ENCODE measurements at regions not wholly inside any gene's neighbourhood (a gene's known extent, or its start where the extent isn't known, plus 50 kb on each side); places are given as distances from the start of the nearest gene placed in this dataset.

DNA sequence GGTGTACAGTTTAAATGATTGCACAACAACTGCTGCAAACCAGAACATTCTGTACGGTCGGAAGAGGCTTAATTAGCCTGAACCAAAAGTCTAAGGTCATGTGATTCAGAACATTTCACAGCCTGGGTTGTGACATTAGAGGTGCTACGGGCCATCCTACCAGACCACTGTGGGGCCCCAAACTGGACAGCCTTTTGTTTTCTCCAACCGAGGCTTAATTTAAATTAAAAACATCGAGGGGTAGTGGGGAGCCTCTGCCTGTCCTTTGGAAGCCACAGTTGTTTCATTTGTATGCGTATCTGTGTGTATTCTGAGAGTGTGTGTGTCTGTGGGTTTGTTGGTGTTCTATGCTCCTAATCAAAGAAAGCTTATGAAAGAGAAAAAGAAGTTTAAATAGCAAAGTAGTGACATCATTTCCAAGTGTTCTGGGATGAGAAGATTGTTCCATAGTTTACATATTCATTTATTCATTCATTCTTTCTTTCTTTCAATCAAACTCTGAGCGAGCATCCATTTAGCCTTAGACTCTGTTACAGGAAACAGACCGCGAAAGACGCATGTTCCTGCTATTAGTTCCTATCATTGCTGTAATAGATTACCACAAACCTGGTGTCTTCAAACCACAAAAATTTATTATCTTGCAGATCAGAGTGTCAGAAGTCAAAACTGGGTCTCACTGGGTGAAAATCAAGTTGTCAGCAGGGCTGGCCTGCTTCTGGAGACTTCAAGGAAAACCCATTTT is 444.8 kb downstream of the FOXO1 start:
- no peak for DNase-seq (ENCODE audit: low read depth)

DNA sequence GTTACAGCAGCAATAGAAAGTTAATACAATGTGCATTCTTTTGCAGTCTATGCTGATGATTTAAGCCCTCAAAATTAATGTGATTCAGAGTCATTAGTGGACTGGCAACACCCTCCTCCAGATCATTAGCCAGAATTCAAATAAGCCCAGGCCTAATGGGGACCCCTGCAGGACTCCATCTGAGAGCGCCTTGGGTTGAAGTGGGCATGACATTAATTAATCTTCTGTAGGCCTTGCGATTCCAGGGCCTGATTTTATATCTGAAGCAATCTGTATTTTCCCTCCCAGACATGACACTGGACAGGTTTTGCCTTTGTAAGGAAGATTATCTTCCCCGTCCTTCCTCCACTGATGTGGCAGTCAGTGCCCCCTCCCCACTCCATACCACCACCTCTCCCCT is 442.9 kb downstream of the FOXO1 start:
- DNase-seq (ENCODE audit: low read depth) = no peak

DNA sequence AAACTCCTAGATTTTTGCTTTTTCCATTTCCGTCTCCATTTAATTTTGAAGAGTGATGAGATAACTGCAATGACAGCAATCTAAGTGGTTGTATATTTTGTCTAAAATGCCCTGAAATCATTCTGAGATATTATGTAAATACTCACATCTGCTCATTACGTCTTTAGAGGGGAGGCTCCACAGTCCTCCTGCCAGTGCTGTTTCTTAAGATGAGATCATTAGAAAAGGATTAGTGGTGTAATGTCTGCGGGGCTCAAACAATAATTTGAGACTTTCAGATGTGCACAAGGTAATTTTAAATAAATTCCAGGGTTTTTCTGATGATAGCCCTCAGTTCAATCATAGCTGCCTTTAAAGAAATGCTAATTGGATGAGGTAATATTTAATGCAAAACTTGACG is 437.9 kb downstream of the FOXO1 start:
- no peak for DNase-seq (ENCODE audit: low read depth)

DNA sequence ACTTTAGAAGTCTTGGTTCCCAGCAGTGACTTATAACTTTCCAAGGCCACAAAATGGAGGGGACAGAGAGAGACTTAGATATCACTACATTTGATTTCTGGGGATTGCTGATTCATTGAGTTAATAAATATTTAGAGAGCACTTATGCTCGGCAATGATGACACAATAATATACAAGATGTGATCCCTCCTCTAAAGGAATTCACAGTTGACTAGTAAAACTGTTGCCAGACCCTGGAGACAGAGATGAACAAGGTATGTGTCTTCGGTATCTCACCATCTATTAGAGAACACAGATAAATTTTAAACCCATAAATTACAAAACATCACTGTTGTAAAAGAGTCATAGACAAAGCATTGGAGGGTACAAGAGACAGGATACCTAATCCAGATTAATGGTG is 437.5 kb downstream of the FOXO1 start:
- DNase-seq (ENCODE audit: low read depth) = no peak

DNA sequence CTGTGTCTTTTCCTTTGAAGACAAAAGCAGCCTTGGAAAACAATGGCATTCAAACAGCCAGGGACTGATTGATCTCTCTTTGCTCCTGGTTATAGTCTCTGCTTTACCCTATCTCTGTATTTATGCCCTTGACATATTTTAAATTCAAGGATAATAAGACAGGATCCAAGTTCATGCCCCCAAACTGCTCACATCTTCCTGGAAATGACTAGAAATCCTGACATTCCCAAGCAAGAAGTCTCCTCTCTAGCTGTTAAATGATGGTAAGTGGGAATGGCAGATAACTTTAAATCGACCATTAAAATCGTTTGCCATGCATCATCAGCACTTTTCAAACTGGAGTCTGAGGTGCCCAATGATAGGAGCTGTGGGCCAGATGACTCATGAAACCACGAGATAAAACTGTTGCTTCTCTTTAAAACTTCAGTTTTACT is 435.6 kb downstream of the FOXO1 start:
- no peak for DNase-seq (ENCODE audit: low read depth)

DNA sequence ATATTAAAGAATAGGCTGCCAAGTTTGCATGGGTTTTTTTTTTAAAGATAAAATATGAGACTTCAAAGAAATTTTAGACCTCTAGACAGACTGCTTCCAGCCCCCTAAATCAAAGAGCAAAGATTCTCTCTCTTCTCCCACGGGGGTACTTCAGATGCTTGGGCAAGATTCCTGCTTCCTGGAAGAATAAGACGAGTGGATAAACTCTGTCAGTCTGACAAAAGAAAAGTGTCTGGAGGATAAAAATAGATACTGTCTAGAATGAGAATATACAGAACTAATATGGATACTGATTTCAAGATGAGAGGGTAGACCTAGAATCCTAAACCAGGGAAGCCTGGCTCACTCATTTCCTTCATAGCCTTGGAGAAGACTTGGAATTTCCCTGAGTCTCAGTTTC is 435.1 kb downstream of the FOXO1 start:
- DNase-seq (ENCODE audit: low read depth) = no peak

DNA sequence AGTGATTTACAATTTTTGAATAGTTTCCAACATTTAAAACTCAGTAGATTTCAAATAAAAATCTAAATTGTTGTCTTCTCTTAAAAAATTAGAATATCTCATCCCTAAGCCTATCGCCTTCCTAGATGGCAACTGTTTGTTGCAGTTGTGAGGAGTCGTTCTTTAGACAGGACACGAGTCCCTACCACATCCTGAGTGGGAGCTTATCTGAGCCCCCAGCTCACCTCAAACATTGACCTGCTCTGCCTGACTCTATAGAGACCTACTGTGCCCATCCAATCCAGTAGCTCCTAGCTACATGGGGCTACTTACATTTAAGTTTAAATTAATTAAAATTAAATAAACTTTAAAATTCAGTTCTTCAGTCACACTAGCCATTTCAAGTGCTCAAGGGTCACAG is 434.7 kb downstream of the FOXO1 start:
- peak; percentile 20 for DNase-seq (ENCODE audit: low read depth)

DNA sequence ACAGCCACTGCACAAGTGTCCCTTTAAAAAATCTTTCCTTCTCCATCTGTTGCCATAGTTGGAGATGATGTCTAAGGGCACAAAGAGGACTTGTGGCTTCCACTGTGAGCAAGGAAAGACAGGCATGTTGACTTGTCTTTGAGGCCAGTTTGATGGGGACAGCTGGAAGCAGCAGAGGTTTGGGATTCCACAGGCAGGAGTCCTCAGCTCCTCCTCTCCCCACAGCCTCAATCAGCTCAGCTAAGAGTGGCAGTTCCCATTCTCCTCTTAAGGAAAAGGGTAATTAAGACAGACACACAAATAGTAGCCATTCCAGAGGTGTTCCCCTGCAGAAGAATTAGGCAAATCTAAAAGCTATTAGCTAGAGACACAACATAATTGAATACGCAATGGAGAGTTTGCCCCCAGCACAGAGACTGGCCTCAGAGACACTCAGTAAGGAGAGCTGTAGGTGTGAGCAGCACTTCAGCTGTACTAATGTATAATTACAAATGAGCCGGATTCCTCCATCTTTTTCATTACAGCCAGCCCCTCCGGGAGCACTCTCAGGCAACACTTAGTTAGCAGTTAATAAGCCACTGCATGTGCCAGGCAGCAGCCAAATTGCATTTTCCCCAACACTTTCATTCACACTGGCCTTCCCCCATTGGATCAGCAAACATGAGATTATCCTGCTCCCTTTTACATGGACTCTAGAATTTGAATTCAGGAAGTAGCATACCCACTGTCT is 434.0 kb downstream of the FOXO1 start:
- no peak for DNase-seq (ENCODE audit: low read depth)

DNA sequence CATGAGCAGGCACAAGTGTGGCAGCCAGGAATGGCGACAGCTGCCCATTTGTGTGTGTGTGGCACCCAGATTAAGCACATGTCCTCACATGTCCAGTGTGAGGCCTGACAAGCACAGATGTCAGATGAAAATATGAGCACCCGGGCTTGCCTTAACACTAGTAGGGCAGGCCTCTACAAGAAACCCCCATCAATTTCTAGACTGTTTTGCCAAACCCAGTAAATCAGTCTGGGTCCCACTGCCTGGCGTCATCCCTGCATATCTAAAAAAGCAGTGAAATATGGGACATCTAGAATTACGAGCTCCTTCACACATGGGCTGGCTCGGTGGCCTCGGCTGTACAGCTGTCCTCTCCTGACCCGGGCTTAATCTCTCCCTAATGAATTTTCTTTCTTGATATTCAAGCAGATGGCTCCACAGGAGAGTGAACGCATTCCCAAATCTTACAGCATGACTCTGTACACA is 432.7 kb downstream of the FOXO1 start:
- DNase-seq (ENCODE audit: low read depth) = no peak

DNA sequence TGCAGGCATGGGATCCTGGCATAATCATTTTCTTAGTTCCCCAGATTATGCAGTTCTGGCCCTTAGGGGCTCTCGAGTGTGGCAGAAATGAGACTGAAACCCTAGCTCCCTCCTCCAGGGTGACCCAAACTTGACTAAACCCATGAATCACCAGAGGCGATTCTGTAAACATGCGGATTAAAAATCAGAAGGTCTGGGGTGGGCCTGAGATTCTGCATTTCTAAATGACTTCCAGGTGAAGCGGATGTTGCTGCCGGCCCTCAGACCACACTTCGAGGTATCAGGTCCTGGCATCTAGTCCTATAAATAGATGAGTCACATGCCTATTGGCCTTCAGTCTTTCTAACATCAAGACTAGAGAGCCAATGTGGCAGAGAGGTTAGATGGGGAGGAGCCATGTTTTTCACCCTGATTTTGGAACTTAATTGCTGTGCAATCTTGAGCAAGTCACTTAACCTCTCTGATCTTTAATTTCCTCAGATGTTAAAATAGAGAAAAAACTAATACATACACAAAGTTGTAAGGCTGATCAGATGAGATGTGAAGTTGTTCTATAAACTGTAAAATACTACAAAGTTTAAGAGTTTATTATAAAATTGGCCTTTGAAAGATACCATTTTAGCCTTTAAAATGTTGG is 431.2 kb downstream of the FOXO1 start:
- no peak for DNase-seq (ENCODE audit: low read depth)

DNA sequence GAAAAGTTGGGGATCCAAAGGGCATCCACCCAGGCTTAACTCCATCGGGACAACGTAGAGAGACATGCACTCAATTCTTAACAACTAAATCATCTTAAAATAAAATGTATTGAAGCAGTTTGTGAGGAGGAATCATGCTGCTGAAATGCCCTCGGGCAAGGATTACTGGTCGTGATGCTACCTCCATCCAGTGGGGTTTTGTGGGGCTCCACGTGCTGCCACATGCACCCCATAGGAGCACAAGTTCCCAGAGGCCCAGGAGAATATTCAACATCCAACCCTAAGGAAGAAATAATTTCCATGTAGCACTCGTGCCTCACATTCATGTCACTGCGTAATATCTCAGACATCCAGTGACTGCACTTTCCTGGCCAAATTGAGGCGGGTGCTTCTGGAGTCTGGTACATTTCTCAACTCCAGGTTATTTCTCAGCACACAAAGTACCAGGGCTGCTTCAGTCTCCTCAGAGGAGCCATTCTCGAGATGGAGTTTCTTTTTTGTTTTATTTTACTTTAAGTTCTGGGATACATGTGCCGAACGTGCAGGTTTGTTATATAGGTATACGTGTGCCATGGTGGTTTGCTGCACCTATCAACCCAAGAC is 429.8 kb downstream of the FOXO1 start:
- DNase-seq (ENCODE audit: low read depth) = no peak

DNA sequence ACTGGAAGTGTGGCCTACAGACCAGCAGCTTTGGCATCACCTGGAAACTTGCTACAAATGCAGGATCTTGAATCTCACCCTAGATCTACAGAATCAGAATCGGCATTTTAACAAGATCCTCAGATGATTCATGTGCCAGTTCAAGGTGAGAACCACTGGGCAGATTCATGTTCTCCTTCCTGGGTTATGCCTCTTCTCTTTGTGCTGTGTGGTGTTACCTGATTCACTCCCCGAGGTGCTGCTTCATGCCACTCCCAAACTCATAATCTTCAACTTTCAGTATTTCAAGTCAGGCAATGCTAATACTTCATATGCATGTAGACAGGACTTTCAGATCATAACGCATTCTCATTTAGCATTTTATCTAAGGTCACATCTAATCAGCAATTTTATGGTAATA is 427.7 kb downstream of the FOXO1 start:
- no peak for DNase-seq (ENCODE audit: low read depth)

DNA sequence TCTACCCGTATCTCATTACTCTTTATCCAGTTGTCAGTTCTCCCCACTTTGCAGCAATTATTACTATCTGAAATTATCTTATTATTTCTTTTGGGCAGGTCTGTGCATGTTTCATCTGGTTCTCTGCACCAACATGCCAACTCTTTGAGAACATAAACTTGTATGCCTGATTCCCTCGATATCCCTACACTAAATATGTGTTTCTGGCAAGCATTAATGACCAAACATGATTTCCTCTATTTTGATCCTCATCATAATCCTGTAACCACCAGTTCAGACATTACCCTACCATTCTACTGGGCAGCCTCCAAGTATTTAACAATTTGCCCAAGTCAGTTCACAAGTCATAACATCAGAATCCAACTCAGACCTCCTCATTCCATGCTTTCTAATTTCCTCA is 426.1 kb downstream of the FOXO1 start:
- DNase-seq (ENCODE audit: low read depth) = no peak

DNA sequence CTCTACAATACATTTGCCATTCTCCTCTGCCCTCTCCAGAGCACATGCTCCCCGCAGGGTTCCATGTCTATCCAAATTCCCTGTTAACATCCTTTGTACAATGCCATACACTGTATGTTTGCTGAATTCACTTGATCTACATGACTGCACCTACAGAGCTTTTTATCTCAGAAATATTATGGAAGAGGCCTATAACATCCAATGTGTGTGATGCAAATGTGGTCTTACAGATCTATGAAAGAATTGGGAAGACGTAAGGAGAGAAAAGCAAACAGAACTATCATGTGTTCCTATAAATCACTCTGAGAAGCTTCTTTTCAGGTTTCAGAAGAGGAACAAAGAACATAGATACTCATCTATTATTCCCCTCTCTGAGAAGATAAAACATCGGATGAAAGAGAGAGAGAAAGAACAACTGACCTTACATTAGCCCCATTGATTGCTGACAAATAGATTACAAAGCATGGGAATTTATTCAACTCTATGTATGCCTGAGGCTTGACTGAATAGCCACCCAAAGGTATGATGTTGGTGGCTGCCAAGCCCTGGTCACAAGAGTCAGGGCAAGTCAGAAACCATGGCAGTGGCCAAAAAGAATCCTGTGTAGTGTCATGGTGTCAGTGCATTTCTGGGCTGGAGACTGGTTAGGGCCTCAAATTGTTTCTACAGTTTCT is 425.2 kb downstream of the FOXO1 start:
- no peak for DNase-seq (ENCODE audit: low read depth)

DNA sequence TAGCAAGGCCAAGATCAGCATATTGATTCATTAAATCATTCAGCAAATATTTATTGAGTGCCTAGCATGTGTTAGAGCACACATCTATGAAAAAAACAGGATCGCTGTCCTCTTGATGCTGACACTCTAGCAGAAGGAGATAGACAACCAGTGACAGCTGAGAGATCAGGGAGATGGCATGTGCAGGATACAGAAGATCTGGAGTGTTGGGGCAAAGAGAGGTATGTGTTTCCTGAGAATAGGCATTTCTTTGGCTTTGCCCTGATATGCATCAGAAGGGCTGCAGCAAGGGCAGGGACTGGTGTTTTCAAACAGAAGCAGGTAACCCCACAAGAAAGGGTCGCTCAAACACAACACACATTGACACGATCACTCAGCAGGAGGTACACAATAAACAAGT is 423.4 kb downstream of the FOXO1 start:
- DNase-seq (ENCODE audit: low read depth) = no peak

DNA sequence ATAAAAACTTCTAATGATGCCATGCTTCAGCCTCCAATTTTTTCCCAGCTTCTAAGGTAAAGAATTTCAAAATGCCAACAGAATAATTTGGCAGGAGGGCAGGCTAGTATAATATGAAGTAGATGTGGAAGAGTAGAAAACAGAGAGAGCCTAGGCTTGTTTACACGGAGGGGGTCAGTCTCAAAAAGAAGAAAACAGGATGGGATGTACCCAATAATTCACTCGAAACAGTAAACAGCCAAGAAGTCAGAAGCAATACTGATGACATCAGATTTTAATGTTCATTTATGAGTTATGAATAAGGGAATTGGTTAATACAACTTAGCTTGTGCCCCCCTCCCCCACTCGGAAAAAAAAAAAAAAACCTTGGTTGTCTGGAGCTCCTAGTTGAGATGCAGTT is 422.5 kb downstream of the FOXO1 start:
- DNase-seq (ENCODE audit: low read depth) = no peak

DNA sequence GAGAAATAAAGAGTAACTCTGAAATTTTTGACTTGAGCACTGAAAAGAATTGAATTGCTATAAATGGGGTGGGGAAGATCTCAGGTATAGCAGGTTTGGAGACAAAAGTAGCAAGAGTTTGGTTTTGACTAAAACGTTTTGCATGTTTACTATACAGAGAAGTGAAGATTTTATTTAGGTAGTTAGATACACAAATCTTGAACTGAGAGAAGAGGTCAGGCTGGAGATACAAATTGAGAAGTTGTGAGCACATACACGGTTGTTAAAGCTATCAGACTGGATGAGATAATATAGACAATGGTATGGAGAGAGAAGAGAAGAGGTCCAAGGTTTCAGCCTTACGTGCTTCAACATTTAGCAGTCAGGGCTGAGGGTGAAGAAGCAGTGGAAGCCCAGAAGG is 420.9 kb downstream of the FOXO1 start:
- DNase-seq (ENCODE audit: low read depth) = no peak

DNA sequence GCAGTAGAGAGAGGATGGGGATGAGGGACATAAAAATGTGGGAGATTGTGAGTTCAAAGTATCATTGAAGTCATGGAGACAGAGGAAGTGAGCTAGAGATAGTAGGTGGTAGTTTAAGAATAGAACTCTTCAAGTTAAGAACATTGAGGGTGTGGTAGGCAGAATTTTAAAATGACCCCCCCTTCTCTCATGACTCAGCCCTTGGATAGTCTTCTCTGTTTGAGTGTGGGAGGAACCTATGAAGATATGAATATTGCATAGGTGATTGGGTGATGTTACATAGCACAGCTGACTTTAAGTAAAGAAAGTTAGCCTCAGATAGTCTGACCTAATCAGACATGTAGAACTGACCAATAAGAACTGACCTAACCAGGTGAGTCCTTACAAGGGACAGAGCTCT is 418.6 kb downstream of the FOXO1 start:
- DNase-seq (ENCODE audit: low read depth) = no peak

DNA sequence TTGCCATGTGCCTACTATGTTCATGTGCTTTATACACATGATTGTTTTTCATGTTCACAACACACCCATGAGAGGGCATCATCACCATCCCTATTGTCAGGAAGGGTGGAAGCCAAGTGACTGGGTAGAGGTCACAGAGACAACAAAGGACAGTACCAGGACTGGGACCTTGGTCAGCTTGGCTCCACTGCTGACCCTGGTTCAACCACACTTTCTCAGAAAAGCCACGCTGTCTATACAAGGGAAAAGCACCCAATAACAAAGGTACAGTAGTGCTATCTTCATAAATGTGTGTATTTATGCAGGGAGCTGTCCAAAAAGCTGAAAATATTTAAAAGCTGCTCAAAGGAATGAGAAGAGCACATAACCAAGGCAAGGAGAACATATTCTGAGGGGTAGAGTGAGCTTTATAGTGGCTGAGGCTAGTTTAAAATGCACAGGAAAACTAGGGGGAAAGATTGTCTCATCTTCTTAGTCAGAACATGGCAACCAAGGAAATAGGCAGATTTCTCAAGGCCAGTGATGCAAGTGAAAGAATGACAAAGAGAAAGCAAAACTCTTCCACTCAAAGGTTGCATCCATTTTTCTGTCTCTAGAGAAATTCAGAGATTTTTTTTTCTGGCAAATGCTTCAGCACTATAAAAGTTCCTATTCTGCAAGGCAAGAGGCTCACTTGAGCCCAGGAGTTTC is 415.0 kb downstream of the FOXO1 start:
- DNase-seq (ENCODE audit: low read depth) = no peak

DNA sequence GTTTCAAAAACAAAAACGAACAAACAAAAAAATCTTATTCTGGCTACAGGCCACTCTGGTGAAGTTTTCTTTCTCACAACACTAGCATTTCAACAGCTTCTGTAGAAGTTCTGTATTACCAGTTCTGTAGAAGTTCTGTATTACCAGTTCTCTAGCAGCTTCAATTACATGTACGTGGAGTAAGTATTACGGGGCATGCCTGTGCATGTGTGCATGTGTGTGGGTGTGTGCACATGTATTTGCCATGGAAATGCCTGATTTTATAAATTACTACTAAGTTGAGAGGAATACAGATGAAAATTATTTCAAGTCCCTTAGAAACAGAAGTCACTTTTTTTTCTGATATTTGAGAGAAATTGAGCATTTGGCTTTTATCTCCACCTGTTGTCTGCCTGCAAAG is 414.2 kb downstream of the FOXO1 start:
- no peak for DNase-seq (ENCODE audit: low read depth)

DNA sequence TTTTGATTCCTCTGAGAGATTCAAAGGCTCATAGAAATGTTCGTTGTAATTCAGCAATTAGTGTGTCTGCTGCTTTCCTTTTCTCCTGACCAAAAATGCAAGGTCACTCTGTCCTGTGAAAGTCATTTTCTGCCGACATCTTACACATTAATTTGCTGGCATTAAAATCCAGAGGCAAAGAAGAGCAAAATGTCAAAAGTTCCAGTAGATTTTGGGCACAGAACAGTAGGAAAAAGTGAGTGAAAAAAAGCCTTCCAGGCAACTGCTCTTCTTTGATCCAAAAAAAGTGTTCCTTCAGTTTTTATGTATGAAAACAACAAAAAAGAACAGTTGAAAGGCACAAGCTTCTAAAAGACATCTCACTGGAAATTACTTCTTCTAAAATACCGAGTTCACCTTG is 413.8 kb downstream of the FOXO1 start:
- DNase-seq (ENCODE audit: low read depth) = no peak

DNA sequence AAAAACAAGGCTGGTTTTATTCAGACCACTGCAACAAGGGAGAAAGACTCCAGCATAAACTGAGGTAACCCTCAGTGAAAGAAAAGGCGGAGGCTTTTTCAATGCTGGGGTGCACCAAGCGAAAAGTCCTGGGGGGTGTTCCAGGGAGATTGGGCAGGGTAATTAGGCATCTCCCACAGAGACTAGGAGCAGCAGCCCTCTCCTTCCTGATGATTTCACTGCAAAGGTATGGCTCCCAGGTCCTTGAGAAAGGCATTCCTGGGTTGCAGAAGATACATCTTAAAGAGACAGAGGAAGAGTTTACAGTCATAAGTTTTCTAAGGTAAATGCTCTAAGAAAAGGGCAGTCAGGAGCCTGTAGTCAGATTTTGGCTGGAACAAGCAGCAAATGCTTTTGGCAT is 412.0 kb downstream of the FOXO1 start:
- DNase-seq (ENCODE audit: low read depth) = no peak
